Progenitor cell of endocrine pancreas (in vitro differentiated cells): ENCODE measurements at regions not wholly inside any gene's neighbourhood (a gene's known extent, or its start where the extent isn't known, plus 50 kb on each side); places are given as distances from the start of the nearest gene placed in this dataset.

ENCODE experiments used
- DNase-seq: peaks from one replicate; pipeline ENCODE4 v3.0.0; 2021; ENCODE audit warnings: low spot score; ENCODE audit not compliant: unreplicated experiment
- H3K27ac Mint-ChIP-seq: 2 replicates; pipeline ENCODE4 v1.8.0; 2021; ENCODE audit warnings: mild to moderate bottlenecking, moderate library complexity, mixed read lengths
- H3K27me3 Mint-ChIP-seq: 2 replicates; pipeline ENCODE4 v1.8.0; 2021; ENCODE audit warnings: mixed read lengths
- H3K36me3 Mint-ChIP-seq: 2 replicates; pipeline ENCODE4 v1.8.0; 2022; ENCODE audit warnings: mixed read lengths; ENCODE audit not compliant: insufficient read depth
- H3K4me1 Mint-ChIP-seq: 2 replicates; pipeline ENCODE4 v1.8.0; 2021; ENCODE audit warnings: low read depth, mixed read lengths
- H3K4me3 Mint-ChIP-seq: 2 replicates; pipeline ENCODE4 v1.8.0; 2021; ENCODE audit warnings: low read depth, mild to moderate bottlenecking, moderate library complexity, mixed read lengths
- H3K9me3 Mint-ChIP-seq: 2 replicates; pipeline ENCODE4 v1.8.0; 2021; ENCODE audit warnings: low read depth, mixed read lengths
- TF ChIP-seq, protein P1 (sequence below): fragments of 200-600 bp; sonication (generic); IDR thresholded peaks from one replicate; pipeline ENCODE4 v1.5.0; 2021; ENCODE audit warnings: antibody characterized with exemption, mild to moderate bottlenecking; ENCODE audit not compliant: unreplicated experiment

DNA sequence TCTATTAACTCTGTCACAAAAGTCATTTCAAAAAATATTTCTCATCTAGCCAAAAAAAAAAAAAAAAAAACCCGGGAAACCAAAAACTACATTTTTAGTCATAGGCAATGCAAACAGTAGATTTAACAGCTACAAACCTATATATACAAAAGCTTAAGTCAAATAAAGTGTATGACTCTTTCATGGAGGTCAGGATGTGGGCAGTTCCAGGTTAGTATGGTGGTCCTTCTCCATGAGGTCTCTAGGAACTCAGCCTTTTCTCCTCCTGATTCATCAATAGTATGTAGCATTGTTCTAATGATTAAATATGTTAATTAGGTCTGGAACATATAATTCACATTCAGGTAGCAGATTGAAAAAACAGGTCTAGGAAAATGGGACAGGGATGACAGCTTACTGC lies 586.5 kb downstream of the SLC16A7 start:
- TF ChIP-seq, protein P1, sequence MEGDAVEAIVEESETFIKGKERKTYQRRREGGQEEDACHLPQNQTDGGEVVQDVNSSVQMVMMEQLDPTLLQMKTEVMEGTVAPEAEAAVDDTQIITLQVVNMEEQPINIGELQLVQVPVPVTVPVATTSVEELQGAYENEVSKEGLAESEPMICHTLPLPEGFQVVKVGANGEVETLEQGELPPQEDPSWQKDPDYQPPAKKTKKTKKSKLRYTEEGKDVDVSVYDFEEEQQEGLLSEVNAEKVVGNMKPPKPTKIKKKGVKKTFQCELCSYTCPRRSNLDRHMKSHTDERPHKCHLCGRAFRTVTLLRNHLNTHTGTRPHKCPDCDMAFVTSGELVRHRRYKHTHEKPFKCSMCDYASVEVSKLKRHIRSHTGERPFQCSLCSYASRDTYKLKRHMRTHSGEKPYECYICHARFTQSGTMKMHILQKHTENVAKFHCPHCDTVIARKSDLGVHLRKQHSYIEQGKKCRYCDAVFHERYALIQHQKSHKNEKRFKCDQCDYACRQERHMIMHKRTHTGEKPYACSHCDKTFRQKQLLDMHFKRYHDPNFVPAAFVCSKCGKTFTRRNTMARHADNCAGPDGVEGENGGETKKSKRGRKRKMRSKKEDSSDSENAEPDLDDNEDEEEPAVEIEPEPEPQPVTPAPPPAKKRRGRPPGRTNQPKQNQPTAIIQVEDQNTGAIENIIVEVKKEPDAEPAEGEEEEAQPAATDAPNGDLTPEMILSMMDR: no peak
- H3K36me3 Mint-ChIP-seq: no peaks in the 10 kb centered on the region
- DNase-seq: no peak
- no peaks in the 10 kb centered on the region for H3K27me3 Mint-ChIP-seq
- peaks cover 2% of the 10 kb centered on the region for H3K4me1 Mint-ChIP-seq
- no peak overlapping the region for H3K4me3 Mint-ChIP-seq
- H3K27ac Mint-ChIP-seq: no peak overlapping the region
- H3K9me3 Mint-ChIP-seq: peaks cover 5% of the 10 kb centered on the region

DNA sequence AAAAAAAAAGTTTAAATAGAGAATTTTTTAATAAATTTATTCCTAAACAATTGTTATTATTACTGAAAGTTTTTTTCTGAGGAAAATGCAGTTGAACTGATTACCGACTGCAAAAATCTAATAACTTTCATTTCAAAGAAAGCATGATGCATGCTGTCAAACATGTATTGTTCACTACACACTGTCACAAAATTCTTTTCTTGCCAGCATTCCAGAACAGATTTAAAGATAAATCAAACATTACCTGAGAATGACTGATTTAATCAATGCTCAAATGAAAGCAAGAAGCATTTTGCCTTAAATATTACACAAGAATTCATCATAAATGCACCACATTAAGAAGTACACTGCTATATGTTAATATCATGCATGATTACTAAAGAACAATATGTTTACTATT lies 588.3 kb downstream of the SLC16A7 start:
- H3K27ac Mint-ChIP-seq: no peak overlapping the region
- peaks cover 3% of the 10 kb centered on the region for H3K9me3 Mint-ChIP-seq
- no peak overlapping the region for H3K4me3 Mint-ChIP-seq
- DNase-seq: no peak
- no peaks in the 10 kb centered on the region for H3K36me3 Mint-ChIP-seq
- no peaks in the 10 kb centered on the region for H3K27me3 Mint-ChIP-seq
- TF ChIP-seq, protein P1: no peak
- H3K4me1 Mint-ChIP-seq: no peaks in the 10 kb centered on the region

DNA sequence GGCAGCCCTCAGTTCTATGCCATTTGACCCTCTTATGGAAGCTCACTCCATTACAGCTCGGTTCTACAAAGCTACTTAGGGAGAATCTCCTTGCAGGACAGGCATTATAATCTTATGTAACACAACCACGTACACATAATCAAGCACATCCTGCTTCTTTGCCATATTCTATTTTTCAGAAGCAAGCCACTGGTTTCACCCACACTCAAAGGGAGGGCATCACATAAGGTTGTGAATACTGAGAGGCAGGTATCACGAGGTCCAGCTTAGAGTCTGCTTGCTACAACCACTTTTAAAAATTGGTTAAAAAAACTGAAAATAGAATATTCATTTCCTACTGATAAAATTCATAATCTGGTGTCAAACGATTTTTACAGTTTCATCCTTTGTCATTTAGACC lies 589.2 kb downstream of the SLC16A7 start:
- Mint-ChIP-seq H3K4me1 (no peaks in the 10 kb centered on the region), H3K27ac (no peak overlapping the region), H3K4me3 (no peak overlapping the region), H3K36me3 (no peaks in the 10 kb centered on the region), H3K9me3 (peaks cover 10% of the 10 kb centered on the region), H3K27me3 (no peaks in the 10 kb centered on the region)
- TF ChIP-seq, protein P1: no peak
- no peak for DNase-seq

DNA sequence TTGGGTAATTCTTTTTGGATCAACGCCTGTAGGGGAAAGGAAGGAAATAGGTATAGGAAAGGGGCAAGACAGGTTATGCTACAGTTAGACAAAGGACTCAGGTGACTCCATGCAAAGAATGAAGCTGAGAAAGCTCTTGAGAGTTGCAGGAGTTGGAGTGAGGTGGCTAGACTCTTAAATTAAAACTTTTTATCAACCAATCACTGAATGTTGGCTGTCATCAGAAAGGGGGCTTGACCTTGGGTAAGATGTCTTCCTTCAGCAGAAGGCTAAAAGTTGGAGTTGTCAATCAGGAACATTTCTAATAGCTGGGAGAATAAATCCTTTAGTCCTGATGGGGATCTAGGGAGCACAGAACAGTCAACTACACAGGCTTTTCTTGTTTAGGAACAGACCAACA lies 595.4 kb downstream of the SLC16A7 start:
- no peak overlapping the region for H3K4me3 Mint-ChIP-seq
- no peak for DNase-seq
- H3K9me3 Mint-ChIP-seq: peaks cover 12% of the 10 kb centered on the region
- H3K27ac Mint-ChIP-seq: no peak overlapping the region
- no peaks in the 10 kb centered on the region for H3K36me3 Mint-ChIP-seq
- H3K27me3 Mint-ChIP-seq: no peaks in the 10 kb centered on the region
- no peaks in the 10 kb centered on the region for H3K4me1 Mint-ChIP-seq
- TF ChIP-seq, protein P1: no peak

DNA sequence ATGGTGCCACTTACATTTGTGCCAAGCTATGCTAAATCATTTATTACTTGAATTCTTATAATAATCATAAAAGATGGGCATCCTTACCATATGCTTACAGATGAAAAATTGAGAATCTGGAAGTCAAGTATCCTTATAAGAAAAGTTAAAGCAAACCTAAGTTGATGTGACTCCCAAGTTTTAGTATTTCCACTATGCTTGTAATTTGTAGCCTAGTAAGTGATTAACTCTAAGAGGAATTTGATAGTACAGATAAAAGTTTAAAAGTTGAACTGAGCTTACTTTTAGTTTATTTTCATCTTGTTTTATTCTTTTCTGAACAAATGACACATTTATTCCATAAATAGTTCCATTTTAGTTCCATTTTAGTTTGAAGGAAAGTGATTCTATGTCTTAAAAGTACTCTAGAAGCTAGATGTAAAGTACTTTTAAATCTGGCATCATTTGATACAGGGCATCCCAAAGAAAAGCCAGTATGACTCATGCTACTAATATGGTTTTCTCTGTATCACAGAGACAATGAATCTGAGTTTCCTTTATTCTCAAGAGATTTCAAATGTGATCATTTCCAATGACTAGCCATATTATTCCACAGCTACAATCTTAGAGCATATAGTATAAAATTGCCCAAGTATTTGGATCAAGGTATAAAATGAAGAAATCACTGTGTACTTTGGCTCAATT lies 596.0 kb downstream of the SLC16A7 start:
- Mint-ChIP-seq H3K36me3 (no peaks in the 10 kb centered on the region), H3K27ac (no peak overlapping the region), H3K4me3 (no peak overlapping the region), H3K4me1 (no peaks in the 10 kb centered on the region), H3K27me3 (no peaks in the 10 kb centered on the region), H3K9me3 (peaks cover 12% of the 10 kb centered on the region)
- TF ChIP-seq, protein P1: no peak
- no peak for DNase-seq
